Upper lobe of left lung (tissue), 6 donors: ENCODE measurements at regions not wholly inside any gene's neighbourhood (a gene's known extent, or its start where the extent isn't known, plus 50 kb on each side); places are given as distances from the start of the nearest gene placed in this dataset.

Experiments used
- ATAC-seq, 2 donors: fragments of 200-7000 bp; cut with Tn5 transposase; one replicate each; pipeline ENCODE4 v1.9.1; 2022; ENCODE audit warnings: mild to moderate bottlenecking in 2 of 2, moderate library complexity in 2 of 2; ENCODE audit not compliant: low FRiP score in 2 of 2
- DNase-seq, 2 donors: peaks; one replicate each; pipeline ENCODE4 v3.0.0-alpha.2; 2019 to 2020
- H3K27ac ChIP-seq, 4 donors: fragments of 200-600 bp; sonication (generic); one replicate each; pipeline ENCODE4 v1.5.1; 2016 to 2019
- H3K27me3 ChIP-seq, 4 donors: fragments of 200-600 bp; sonication (generic); one replicate each; pipeline ENCODE4 v1.5.1; 2017 to 2019
- H3K36me3 ChIP-seq, 4 donors: fragments of 200-600 bp; sonication (generic); one replicate each; pipeline ENCODE4 v1.5.1; 2016 to 2019
- H3K4me1 ChIP-seq, 4 donors: fragments of 200-600 bp; sonication (generic); one replicate each; pipeline ENCODE4 v1.5.1; 2018 to 2019
- H3K4me3 ChIP-seq, 4 donors: fragments of 200-600 bp; sonication (generic); one replicate each; pipeline ENCODE4 v1.5.1; 2017 to 2019; ENCODE audit warnings: mild to moderate bottlenecking in 2 of 4, moderate library complexity in 1 of 4
- H3K9me3 ChIP-seq, 4 donors: fragments of 200-600 bp; sonication (generic); one replicate each; pipeline ENCODE4 v1.5.1; 2018 to 2019
- CTCF ChIP-seq, 6 experiments: fragments of 450-650 bp in 4 of 6; fragments of 200-600 bp in 2 of 6; sonication (generic) in 2 of 6; IDR thresholded peaks; one replicate each; pipeline ENCODE4 v1.5.1; 2016 to 2019; ENCODE audit warnings: antibody characterized with exemption in 6 of 6
- EP300 ChIP-seq, 4 donors: sonication (generic); formaldehyde crosslinking; IDR thresholded peaks; one replicate each; pipeline ENCODE4 v1.5.1; 2017; ENCODE audit warnings: antibody characterized with exemption in 4 of 4, control low read depth in 2 of 4
- POLR2A ChIP-seq, 4 donors: fragments of 450-650 bp; IDR thresholded peaks; one replicate each; pipeline ENCODE4 v1.5.1; 2016 to 2017; ENCODE audit warnings: antibody characterized with exemption in 4 of 4, mild to moderate bottlenecking in 2 of 4
- POLR2AphosphoS5 ChIP-seq, 2 donors: sonication (generic); formaldehyde crosslinking; IDR thresholded peaks; one replicate each; pipeline ENCODE4 v1.5.1; 2017; ENCODE audit warnings: antibody characterized with exemption in 2 of 2
- WGBS, 2 donors: methylation state at CpG; one replicate each; pipeline ENCODE4 v1.1.5; 2017 to 2018; 5-methylcytosine and 5-hydroxymethylcytosine counted together
- donor health status: DM: no; HTN: no; CAD: no; lungs with moderate emphysema.
- donor health status: DM: no; HTN: yes; CAD: no; lungs with severe emphysema.

GRCh38 chr3:1960506-1960905, 138.2 kb upstream of the CNTN4 start:
- peaks cover 0 to 6% (median 0%) of the 10 kb centered on the region in 4 donors for H3K9me3 ChIP-seq
- TF ChIP-seq EP300 (IDR thresholded peaks at IDR 0.05): no peak
- no peak for TF ChIP-seq CTCF (IDR thresholded peaks at IDR 0.05)
- no peak for TF ChIP-seq POLR2A (IDR thresholded peaks at IDR 0.05)
- no peak for TF ChIP-seq POLR2AphosphoS5 (IDR thresholded peaks at IDR 0.05)
- no peak overlapping the region for H3K27ac ChIP-seq
- no peaks in the 10 kb centered on the region for H3K36me3 ChIP-seq
- no peak overlapping the region for H3K4me3 ChIP-seq
- no peaks in the 10 kb centered on the region for H3K27me3 ChIP-seq
- ATAC-seq (no peak), DNase-seq (no peak)
- WGBS, 2 donors: 82 to 83% methylated on average over 3 of the region's 3 CpGs
- H3K4me1 ChIP-seq: no peaks in the 10 kb centered on the region

GRCh38 chr3:1962396-1963088, 136.1 kb upstream of the CNTN4 start:
- ATAC-seq (no peak), DNase-seq (no peak)
- no peaks in the 10 kb centered on the region for H3K36me3 ChIP-seq
- H3K9me3 ChIP-seq: no peaks in the 10 kb centered on the region
- TF ChIP-seq CTCF (IDR thresholded peaks at IDR 0.05): no peak
- no peak for TF ChIP-seq POLR2AphosphoS5 (IDR thresholded peaks at IDR 0.05)
- TF ChIP-seq POLR2A (IDR thresholded peaks at IDR 0.05): no peak
- TF ChIP-seq EP300 (IDR thresholded peaks at IDR 0.05): no peak
- 73 to 79% methylated on average over 8 of the region's 8 CpGs for WGBS, 2 donors
- no peak overlapping the region for H3K27ac ChIP-seq
- no peaks in the 10 kb centered on the region for H3K4me1 ChIP-seq
- H3K4me3 ChIP-seq: no peak overlapping the region
- H3K27me3 ChIP-seq: no peaks in the 10 kb centered on the region

GRCh38 chr3:1963896-1964295, 134.8 kb upstream of the CNTN4 start:
- ATAC-seq: no peak
- no peak for DNase-seq
- no peaks in the 10 kb centered on the region for H3K27me3 ChIP-seq
- H3K36me3 ChIP-seq: no peaks in the 10 kb centered on the region
- H3K4me1 ChIP-seq: no peaks in the 10 kb centered on the region
- no peak overlapping the region for H3K4me3 ChIP-seq
- no peaks in the 10 kb centered on the region for H3K9me3 ChIP-seq
- TF ChIP-seq POLR2AphosphoS5 (IDR thresholded peaks at IDR 0.05): no peak
- no peak for TF ChIP-seq POLR2A (IDR thresholded peaks at IDR 0.05)
- TF ChIP-seq CTCF (IDR thresholded peaks at IDR 0.05): no peak
- TF ChIP-seq EP300 (IDR thresholded peaks at IDR 0.05): no peak
- 70 to 80% methylated on average over 3 of the region's 3 CpGs for WGBS, 2 donors
- H3K27ac ChIP-seq: no peak overlapping the region

- Histone ChIP-seq H3K36me3 (no peaks in the 10 kb centered on the region), H3K4me1 (no peaks in the 10 kb centered on the region), H3K4me3 (no peak overlapping the region), H3K27ac (no peak overlapping the region), H3K9me3 (no peaks in the 10 kb centered on the region), H3K27me3 (no peaks in the 10 kb centered on the region)
- 67 to 72% methylated on average over 2 of the region's 2 CpGs for WGBS, 2 donors
- DNase-seq (no peak), ATAC-seq (no peak)
- TF ChIP-seq POLR2AphosphoS5 (IDR thresholded peaks at IDR 0.05): no peak
- TF ChIP-seq CTCF (IDR thresholded peaks at IDR 0.05): no peak
- TF ChIP-seq EP300 (IDR thresholded peaks at IDR 0.05): no peak
- no peak for TF ChIP-seq POLR2A (IDR thresholded peaks at IDR 0.05)
Observed at GRCh38 chr3:1967525-1967924, 131.1 kb upstream of the CNTN4 start.

- DNase-seq (no peak), ATAC-seq (no peak)
- H3K4me1 ChIP-seq: no peaks in the 10 kb centered on the region
- no peaks in the 10 kb centered on the region for H3K9me3 ChIP-seq
- 25 to 35% methylated on average over 2 of the region's 2 CpGs for WGBS, 2 donors
- no peaks in the 10 kb centered on the region for H3K36me3 ChIP-seq
- no peak overlapping the region for H3K27ac ChIP-seq
- TF ChIP-seq CTCF (IDR thresholded peaks at IDR 0.05) (no peak), POLR2A (IDR thresholded peaks at IDR 0.05) (no peak), EP300 (IDR thresholded peaks at IDR 0.05) (no peak), POLR2AphosphoS5 (IDR thresholded peaks at IDR 0.05) (no peak)
- no peak overlapping the region for H3K4me3 ChIP-seq
- no peaks in the 10 kb centered on the region for H3K27me3 ChIP-seq
Observed at GRCh38 chr3:1969281-1969680, 129.4 kb upstream of the CNTN4 start.
